ENCODE measurements at regions not wholly inside any gene's neighbourhood (a gene's known extent, or its start where the extent isn't known, plus 50 kb on each side); places are given as distances from the start of the nearest gene placed in this dataset.

DNA sequence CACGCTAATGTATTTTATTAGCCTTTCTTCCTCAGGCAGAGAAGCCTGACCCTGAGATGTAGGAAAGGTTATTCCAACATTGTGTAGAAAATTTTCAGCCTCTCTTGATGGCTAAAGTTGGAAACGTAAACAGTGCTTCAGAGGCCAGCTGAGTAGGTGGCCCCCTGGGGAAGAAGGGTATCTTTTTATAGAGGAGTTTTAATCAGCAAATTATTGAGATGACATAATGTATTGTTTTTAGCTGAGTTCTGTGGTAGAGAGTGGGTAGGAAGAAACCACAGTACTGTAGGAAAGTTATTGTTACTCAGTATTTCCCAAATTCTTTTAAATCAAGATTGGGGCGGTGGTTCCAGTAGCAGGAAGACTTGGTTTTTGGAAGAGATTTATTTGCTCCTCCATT lies 268.8 kb downstream of the DLEU7 start:
- H3K4me1 ChIP-seq, result no peaks in the 10 kb centered on the region
- intact Hi-C loops (cut with DNase I), result no loop called here
- no peak overlapping the region for H3K27ac ChIP-seq
- no peaks in the 10 kb centered on the region for H3K27me3 ChIP-seq
- TF ChIP-seq, protein P1, sequence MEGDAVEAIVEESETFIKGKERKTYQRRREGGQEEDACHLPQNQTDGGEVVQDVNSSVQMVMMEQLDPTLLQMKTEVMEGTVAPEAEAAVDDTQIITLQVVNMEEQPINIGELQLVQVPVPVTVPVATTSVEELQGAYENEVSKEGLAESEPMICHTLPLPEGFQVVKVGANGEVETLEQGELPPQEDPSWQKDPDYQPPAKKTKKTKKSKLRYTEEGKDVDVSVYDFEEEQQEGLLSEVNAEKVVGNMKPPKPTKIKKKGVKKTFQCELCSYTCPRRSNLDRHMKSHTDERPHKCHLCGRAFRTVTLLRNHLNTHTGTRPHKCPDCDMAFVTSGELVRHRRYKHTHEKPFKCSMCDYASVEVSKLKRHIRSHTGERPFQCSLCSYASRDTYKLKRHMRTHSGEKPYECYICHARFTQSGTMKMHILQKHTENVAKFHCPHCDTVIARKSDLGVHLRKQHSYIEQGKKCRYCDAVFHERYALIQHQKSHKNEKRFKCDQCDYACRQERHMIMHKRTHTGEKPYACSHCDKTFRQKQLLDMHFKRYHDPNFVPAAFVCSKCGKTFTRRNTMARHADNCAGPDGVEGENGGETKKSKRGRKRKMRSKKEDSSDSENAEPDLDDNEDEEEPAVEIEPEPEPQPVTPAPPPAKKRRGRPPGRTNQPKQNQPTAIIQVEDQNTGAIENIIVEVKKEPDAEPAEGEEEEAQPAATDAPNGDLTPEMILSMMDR (IDR thresholded peaks at IDR 0.05), result no peak
- no peak overlapping the region for H3K4me3 ChIP-seq
- H3K36me3 ChIP-seq, result no peaks in the 10 kb centered on the region
- H3K9me3 ChIP-seq, result no peaks in the 10 kb centered on the region
- no peak for DNase-seq (ENCODE audit: low spot score in 2 of 2)

DNA sequence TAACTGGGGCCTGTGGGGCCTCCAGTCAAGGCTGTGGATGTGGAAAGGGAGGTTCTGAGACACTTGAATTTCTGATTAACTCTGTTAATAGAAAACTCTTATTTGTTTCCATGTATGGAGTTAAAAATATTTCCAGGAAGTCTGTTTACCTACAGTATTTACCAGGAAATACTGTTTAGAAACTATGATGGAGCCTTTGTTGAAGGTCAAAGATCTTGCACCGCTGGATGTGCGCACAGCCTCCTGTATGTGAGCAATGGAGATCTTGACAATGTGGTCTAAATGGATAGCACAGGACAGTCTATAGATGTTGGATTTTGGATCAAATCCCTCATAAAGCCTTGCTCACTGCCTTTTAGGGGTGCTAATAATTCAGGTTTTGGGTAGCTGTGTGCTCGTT lies 268.4 kb downstream of the DLEU7 start:
- no peaks in the 10 kb centered on the region for H3K36me3 ChIP-seq
- TF ChIP-seq, protein P1 (IDR thresholded peaks at IDR 0.05), result no peak
- intact Hi-C loops (cut with DNase I), result no loop called here
- DNase-seq (ENCODE audit: low spot score in 2 of 2), result no peak
- no peaks in the 10 kb centered on the region for H3K4me1 ChIP-seq
- no peak overlapping the region for H3K27ac ChIP-seq
- H3K4me3 ChIP-seq, result no peak overlapping the region
- H3K27me3 ChIP-seq, result no peaks in the 10 kb centered on the region
- H3K9me3 ChIP-seq, result no peaks in the 10 kb centered on the region

DNA sequence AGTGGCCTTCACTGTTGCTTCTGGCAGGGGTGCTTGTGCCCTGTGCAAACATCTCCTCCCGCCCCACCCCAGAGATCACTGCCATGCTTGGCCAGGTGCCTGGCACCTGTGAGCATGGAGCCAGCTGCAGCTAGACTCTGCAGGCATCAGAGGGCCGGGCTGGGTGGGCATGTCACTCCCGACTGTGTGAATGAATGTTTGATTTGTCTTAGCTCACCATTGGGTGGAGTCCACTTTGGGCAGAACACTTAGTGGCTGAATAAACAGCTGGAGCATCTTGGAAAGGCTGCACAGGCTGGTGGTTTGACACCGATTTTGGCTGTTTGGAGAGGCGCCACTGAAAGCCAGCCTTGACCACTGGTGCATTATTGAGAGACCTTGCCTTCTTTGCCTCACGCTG lies 267.3 kb downstream of the DLEU7 start:
- Histone ChIP-seq H3K27ac (no peak overlapping the region), H3K4me1 (peaks cover 0 to 3% of the 10 kb centered on the region in 2 donors), H3K4me3 (no peak overlapping the region), H3K36me3 (no peaks in the 10 kb centered on the region), H3K27me3 (no peaks in the 10 kb centered on the region), H3K9me3 (no peaks in the 10 kb centered on the region)
- TF ChIP-seq, protein P1 (IDR thresholded peaks at IDR 0.05), result no peak
- no peak for DNase-seq (ENCODE audit: low spot score in 2 of 2)
- intact Hi-C loops (cut with DNase I), result no loop called here

DNA sequence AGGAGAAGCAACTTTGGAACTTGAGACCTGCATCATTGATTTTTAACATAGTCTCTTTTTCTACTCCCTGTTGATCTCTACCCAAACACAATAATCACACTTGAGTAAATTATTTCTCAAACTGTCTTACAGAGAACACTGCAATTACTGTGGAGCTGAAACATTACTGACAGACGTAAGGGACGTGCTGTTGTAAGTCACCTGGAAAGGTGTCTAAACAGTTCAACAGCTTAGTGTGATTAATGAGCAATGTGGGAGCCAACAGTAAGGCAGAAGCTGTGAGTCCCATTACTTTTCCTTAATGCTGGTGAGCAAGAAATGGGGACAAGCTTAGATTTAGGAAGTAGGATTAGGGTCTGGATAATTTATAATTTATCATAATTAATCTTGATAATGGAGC lies 265.7 kb downstream of the DLEU7 start:
- intact Hi-C loops (cut with DNase I), result no loop called here
- Histone ChIP-seq H3K36me3 (no peaks in the 10 kb centered on the region), H3K4me3 (no peak overlapping the region), H3K4me1 (peaks cover 0 to 6% of the 10 kb centered on the region in 2 donors), H3K27me3 (no peaks in the 10 kb centered on the region), H3K27ac (no peak overlapping the region), H3K9me3 (no peaks in the 10 kb centered on the region)
- TF ChIP-seq, protein P1 (IDR thresholded peaks at IDR 0.05), result no peak
- no peak for DNase-seq (ENCODE audit: low spot score in 2 of 2)

DNA sequence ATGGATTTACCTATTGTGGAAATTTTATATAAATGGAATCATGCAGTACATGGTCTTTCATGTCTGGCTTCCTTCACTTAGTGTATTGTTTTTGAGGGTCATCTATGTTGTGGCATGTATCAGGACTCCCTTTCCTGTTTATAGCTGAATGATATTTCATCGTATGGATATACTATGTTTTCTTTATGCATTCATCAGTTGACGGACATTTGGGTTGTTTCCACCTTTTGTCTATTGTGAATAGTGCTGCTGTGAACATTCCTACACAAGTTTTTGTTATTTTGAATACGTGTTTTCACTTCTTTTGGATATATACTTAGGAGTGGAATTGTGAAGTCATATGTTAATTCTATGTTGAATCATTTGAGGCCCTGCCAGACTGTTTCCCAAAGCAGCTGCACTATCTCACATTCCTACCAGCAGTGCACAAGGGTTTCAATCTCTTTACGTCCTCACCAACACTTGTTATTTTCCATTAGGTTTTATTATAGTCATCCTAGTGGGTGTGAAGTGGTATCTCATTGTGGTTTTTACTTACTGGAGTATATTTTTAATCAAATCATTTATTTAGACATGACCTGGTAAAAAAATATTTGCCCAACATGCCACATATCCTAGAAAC lies 262.7 kb downstream of the DLEU7 start:
- TF ChIP-seq, protein P1 (IDR thresholded peaks at IDR 0.05), result no peak
- Histone ChIP-seq H3K36me3 (no peaks in the 10 kb centered on the region), H3K4me1 (peaks cover 0 to 6% of the 10 kb centered on the region in 2 donors), H3K4me3 (no peak overlapping the region), H3K27me3 (no peaks in the 10 kb centered on the region), H3K9me3 (no peaks in the 10 kb centered on the region), H3K27ac (peak overlapping the region; percentile 50 to 62)
- DNase-seq (ENCODE audit: low spot score in 2 of 2), result no peak
- intact Hi-C loops (cut with DNase I), result loop anchor here (1.0 kb wide), 1 partner anchor 27 kb away; no protein-coding TSS in a partner anchor
